ENCODE measurements at regions not wholly inside any gene's neighbourhood (a gene's known extent, or its start where the extent isn't known, plus 50 kb on each side); places are given as distances from the start of the nearest gene placed in this dataset.

DNA sequence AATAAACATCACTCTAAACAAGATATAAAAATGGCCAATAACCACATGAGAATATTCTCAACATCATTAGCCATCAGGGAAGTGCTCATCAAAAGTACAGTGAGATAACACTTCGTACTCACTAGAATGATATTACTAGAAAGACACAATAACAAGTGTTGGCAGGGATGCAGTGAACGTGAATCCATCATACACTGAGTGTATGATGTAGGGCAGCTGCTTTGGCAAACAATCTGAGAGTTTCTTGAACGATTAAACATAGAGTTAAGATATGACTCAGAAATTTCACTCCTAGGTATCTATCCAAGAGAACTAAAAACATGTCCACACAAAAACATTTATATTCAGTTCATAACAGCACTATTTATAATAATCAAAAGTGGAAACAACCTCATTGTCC, 368.9 kb downstream of the PID1 start:
- Histone ChIP-seq H3K4me3 (ENCODE audit: low read depth, low read length) (no peak overlapping the region), H3K9me3 (no peaks in the 10 kb centered on the region), H3K36me3 (no peaks in the 10 kb centered on the region), H3K27me3 (no peaks in the 10 kb centered on the region), H3K4me1 (no peaks in the 10 kb centered on the region)
- DNase-seq = no peak
- TF ChIP-seq, protein P1, sequence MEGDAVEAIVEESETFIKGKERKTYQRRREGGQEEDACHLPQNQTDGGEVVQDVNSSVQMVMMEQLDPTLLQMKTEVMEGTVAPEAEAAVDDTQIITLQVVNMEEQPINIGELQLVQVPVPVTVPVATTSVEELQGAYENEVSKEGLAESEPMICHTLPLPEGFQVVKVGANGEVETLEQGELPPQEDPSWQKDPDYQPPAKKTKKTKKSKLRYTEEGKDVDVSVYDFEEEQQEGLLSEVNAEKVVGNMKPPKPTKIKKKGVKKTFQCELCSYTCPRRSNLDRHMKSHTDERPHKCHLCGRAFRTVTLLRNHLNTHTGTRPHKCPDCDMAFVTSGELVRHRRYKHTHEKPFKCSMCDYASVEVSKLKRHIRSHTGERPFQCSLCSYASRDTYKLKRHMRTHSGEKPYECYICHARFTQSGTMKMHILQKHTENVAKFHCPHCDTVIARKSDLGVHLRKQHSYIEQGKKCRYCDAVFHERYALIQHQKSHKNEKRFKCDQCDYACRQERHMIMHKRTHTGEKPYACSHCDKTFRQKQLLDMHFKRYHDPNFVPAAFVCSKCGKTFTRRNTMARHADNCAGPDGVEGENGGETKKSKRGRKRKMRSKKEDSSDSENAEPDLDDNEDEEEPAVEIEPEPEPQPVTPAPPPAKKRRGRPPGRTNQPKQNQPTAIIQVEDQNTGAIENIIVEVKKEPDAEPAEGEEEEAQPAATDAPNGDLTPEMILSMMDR (IDR thresholded peaks at IDR 0.05; ENCODE audit: low read depth, low read length) = no peak

DNA sequence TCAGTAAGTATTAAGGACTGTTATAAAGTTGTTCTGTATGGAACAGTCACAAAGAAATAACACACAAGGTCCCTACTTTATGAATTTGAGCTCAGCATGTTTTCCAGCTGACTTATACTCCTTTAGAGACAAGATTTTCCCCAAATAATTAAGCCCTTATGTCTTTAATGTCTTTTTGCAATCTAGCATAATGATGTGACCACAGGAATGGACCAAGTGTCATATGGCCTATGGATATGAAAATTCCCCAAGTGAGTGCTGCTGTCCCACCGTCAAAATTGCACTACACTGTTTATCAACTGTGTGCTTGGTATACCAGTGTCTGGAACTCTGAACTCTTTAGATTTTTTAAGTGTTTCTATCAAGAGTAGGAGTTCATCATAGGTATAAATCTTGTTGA, 369.6 kb downstream of the PID1 start:
- H3K27me3 ChIP-seq = no peaks in the 10 kb centered on the region
- no peaks in the 10 kb centered on the region for H3K9me3 ChIP-seq
- no peak overlapping the region for H3K4me3 ChIP-seq (ENCODE audit: low read depth, low read length)
- TF ChIP-seq, protein P1 (IDR thresholded peaks at IDR 0.05; ENCODE audit: low read depth, low read length) = no peak
- H3K4me1 ChIP-seq = no peaks in the 10 kb centered on the region
- no peak for DNase-seq
- no peaks in the 10 kb centered on the region for H3K36me3 ChIP-seq

DNA sequence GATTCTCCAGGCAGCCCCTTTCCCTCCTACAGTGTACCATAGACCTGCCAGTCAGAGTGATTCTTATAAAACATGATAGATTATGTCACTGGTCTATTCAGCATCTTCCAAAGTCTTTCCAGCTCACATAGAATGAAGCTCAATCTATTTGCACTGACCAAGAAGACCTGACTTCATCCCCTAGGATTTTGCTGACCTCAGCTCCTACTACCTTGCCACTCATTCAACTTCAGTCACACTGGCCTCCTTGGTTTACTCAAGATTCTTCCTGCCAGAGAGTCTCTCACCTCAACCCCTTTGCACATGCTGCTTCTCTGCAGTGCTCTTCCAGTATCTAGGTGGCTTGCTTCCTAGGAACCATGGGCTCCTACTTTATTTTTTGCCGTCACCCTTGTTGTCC, 392.9 kb downstream of the PID1 start:
- Histone ChIP-seq H3K4me1 (no peaks in the 10 kb centered on the region), H3K4me3 (ENCODE audit: low read depth, low read length) (no peak overlapping the region), H3K36me3 (no peaks in the 10 kb centered on the region), H3K9me3 (no peaks in the 10 kb centered on the region; the same call in 1 of the 2 replicates), H3K27me3 (no peaks in the 10 kb centered on the region)
- TF ChIP-seq, protein P1 (IDR thresholded peaks at IDR 0.05; ENCODE audit: low read depth, low read length) = no peak
- no peak for DNase-seq

DNA sequence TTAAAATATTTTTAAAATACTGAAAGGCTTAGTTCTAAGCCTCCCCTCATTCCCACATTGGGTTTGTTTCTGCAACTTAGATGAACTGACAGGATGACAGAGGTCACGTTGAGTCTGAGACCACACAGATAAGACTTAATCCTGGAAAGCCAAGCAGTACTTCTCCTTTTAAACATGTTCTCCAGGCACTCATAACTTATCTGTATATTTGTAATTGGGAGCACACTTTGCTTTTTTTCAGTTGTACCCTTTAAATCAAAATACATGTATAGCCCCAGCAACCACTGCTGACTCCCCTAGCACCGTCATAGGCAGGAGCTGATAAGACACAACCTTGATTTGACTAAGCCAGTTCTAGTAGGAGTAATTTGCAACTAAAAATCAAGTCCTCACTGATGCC, 394.8 kb downstream of the PID1 start:
- no peaks in the 10 kb centered on the region for H3K27me3 ChIP-seq
- H3K4me3 ChIP-seq (ENCODE audit: low read depth, low read length) = no peak overlapping the region
- TF ChIP-seq, protein P1 (IDR thresholded peaks at IDR 0.05; ENCODE audit: low read depth, low read length) = no peak
- no peaks in the 10 kb centered on the region for H3K4me1 ChIP-seq
- H3K9me3 ChIP-seq = no peaks in the 10 kb centered on the region; the same call in 1 of the 2 replicates
- H3K36me3 ChIP-seq = no peaks in the 10 kb centered on the region
- DNase-seq = no peak

DNA sequence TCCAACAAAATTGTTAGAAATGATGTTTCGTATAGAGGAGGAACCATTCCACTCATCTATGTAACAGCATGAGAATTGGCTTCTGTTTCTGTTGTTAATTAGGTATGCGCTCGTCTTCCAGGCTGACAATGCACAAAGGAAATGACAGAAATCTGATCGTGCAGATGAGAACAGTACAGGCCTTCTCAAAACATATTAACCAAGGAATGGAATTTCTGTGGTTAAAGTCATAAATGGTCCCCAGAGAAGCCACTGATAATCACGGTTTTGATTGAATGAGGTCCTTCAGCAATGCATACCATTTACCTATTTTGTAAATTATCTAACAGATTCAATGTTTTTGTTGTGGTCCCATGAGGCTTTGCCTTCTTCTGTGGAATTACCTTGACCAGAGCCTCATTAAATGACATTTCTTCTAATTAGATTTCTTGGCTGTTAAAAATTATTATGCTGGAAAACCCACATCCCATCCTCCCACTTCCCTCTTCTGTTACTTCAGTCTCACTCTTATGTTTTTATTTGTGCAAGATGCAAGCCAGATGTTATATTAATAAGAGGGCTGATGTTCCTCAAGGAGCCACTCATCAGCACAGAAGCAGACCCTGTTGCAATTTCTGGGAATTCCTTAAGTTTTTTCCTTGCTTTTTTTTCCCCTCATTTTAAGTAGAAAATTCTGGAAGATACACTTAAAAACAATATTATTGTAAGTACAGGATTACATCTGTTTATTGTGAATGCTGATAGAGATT, 395.8 kb downstream of the PID1 start:
- Histone ChIP-seq H3K36me3 (no peaks in the 10 kb centered on the region), H3K9me3 (no peaks in the 10 kb centered on the region; the same call in 1 of the 2 replicates), H3K4me1 (no peaks in the 10 kb centered on the region), H3K4me3 (ENCODE audit: low read depth, low read length) (no peak overlapping the region), H3K27me3 (no peaks in the 10 kb centered on the region)
- TF ChIP-seq, protein P1 (IDR thresholded peaks at IDR 0.05; ENCODE audit: low read depth, low read length) = no peak
- DNase-seq = no peak

DNA sequence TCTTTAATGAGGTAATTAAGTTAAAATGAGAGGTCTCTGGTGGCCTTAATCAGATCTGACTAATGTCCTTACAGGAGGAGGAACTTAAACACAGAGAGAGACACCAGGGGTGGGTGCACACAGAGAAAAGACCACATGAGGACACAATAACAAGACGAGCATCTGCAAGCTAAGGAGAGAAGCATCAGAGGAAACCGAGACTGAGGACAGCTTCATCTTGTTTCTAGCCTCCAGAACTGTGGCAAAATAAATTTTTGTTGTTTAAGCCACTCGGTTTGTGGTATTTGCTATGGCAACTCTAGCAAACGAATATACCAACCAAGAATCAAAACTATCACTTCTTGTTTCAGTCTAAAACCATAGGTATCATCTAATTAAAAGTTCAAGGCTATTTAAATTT, 400.1 kb downstream of the PID1 start:
- Histone ChIP-seq H3K9me3 (no peaks in the 10 kb centered on the region), H3K27me3 (no peaks in the 10 kb centered on the region), H3K36me3 (no peaks in the 10 kb centered on the region), H3K4me3 (ENCODE audit: low read depth, low read length) (no peak overlapping the region), H3K4me1 (no peaks in the 10 kb centered on the region)
- TF ChIP-seq, protein P1 (IDR thresholded peaks at IDR 0.05; ENCODE audit: low read depth, low read length) = no peak
- DNase-seq = no peak
